Cerebellar nuclear complex (tissue), 1 donor: ENCODE measurements at regions not wholly inside any gene's neighbourhood (a gene's known extent, or its start where the extent isn't known, plus 50 kb on each side); places are given as distances from the start of the nearest gene placed in this dataset.
"Not testable (repeated sequence)": the region's sequence is repeated elsewhere in the genome, so short reads cannot be mapped to it uniquely, and the experiment has no call there.

Experiments used
- DNase-seq, 2 experiments: peaks; one replicate each; lab custom pipeline; 2025; lab: John Stamatoyannopoulos, UW

DNA sequence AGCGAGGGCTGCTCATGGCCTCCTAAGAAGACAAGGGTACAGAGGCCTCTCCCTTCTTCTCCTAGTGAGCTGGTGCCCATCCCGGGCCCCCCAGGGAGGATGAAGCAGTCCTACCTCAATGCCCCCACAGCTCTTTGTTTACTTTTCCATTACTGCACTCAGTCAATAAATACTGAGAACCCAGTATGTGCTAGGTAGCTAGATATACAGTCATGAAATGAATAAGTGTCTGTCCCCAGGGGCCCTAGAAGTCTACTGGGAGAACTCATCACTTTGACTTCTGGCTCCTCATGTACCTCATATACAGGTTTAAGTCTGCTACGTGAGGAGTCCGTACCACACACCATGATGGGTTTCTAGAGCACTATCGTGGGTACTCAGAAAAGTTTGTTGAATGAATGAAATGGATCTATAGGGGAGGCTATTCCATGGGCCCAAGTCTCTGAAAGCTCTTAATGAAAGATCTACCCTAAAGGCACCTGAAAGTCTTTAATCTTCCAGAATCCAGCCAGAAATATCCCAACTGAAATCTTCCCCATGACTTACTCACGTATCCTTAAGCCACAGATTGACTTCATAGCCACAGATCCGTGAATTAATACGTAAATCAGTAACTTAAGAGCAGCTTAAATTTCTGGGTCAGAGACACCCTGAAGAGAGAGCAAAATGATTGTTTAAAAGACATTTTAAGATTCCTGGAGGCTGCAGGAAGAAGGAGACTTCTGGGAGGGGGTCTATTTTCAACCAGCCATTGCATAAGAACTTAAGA, 51.6 kb upstream of the POMP start:
- no peak for DNase-seq

- DNase-seq = no peak
Measured at GRCh38 chr13:28606466-28606865, 52.5 kb upstream of the POMP start.

DNA sequence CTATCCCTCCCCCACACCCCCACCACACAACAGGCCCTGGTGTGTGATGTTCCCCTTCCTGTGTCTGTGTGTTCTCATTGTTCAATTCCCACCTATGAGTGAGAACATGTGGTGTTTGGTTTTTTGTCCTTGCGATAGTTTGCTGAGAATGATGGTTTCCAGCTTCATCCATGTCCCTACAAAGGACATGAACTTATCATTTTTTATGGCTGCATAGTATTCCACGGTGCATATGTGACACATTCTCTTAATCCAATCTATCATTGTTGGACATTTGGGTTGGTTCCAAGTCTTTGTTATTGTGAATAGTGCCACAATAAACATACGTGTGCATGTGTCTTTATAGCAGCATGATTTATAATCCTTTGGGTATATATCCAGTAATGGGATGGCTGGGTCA, 53.8 kb upstream of the POMP start:
- DNase-seq = not testable (repeated sequence)

DNA sequence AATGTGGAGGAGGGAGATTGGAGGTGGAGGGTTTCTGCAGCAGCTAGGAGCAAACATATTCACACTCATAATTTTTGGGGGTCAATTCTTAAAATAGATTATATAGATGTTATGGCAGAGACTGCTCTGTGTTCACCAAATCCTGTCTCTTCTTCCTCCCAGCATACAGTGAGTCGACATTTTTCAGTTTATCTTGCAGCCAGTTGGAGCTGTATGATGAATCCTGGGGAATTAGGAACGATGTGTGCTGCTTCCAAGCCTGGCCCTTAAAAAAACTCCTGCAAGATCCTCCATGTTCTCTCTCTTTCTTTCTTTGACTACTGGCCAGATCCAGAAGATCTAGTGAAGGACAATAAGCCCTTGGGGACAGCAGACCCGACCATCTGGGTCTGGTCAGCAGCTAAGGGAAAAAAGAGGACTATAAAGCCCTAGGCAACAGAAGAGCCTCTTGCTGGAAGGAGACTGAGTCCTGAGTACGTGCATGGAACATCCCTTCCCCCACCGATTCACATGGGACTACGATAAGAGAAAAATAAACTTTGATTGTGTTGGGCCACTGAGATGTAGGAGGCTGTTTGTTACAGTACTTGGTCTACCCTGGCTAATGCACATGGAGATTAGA, 55.8 kb upstream of the POMP start:
- DNase-seq = no peak

GRCh38 chr13:28602580-28602979, 56.4 kb upstream of the POMP start:
- DNase-seq = no peak

DNA sequence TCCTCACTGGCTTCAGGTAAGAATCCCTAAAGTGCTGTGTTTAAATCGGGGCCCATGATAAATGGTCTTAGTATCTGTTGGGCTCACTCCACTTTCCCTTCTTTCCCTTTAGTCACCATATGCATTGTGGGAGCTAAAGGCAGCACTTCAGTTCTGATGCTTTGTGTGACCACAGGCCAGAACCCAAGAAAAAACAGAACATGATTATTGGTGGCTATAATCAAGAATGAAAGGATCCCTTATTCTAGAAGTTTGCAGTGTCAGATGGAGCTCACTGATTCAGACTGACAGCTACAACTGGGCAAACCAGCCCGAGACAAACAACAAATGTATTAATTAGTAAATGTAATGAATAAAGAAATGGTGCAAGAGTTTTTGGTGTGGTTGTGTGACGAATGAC, 57.3 kb upstream of the POMP start:
- DNase-seq = no peak

GRCh38 chr13:28597641-28598040, 61.3 kb upstream of the POMP start:
- DNase-seq = no peak

DNA sequence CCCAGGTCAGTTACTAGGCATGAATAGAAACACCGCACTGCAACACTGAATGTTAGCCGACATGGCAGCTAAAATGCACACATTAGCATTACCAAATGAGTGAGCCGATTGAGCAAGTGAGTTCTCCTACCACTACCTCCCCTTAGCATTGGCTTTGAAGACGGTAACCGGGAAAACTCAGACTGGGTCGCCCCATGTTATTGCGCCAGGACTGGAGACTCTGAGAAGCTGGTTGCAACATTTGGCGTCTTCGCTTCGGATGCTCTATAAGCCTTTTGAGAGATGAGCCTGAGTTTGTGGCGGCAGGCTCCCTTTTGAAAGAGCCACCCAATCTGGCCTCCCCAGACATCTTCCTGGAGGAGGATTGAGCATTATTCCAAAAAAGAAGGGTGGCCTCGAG, 68.5 kb upstream of the POMP start:
- no peak for DNase-seq

DNA sequence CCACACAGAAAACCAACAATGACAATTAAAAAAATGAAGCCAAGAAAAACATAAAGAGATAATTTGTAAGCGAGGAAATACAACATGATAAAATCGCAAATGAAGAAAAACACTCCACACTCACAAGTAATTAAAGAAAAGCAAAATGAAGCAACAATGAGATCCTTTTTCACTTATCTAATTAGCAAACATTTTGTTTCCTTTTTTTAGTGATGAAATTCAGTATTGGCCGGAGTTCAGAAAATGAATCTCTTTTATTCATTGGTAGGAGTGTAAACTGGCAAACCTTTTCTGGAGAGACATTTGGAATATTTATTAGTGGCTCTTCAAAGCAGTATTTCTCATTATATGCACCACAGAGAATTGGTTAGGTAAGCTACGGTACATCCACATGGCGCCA, 70.6 kb upstream of the POMP start:
- no peak for DNase-seq

DNA sequence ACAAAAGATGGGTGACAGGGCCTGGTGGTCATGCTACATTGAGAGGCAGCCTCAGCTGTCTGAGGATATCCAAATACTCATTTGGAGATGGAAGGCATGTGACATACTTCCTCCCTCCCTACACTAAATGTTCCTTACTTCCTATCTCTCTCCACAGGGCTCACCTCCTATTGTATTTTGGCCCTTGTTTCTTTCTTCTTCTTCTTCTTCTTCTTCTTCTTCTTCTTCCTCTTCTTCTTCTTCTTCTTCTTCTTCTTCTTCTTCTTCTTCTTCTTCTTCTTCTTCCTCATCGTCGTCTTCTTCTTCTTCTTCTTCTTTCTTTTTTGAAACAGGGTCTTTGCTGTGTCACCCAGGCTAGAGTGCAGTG, 71.8 kb upstream of the POMP start:
- no peak for DNase-seq

GRCh38 chr13:28586439-28587173, 72.3 kb upstream of the POMP start:
- no peak for DNase-seq

GRCh38 chr13:28585561-28585960, 73.4 kb upstream of the POMP start:
- DNase-seq = no peak

DNA sequence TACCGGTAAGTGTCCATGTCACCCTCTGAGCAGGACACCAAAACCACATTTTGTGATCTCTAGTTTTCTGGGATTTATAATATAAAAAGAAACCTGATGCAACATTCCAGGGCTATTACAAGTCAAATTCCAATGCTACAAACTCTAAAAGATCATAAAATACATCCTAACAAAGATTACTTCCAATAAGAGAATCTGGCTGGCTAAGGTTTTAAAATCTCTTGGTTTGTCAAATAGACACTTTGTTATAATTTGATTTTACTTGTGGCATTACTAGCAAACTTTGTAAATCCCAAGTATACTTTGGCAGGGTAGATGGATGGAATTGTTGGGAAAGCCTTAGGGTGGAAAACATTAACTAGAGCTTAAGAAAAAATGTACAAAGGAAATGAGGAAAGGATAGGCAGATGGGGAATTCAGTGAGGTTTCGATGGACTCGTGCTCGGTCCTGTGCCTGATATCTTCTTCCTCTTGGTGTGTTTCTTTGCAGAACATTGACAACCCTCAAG, 74.0 kb upstream of the POMP start:
- DNase-seq = no peak

DNA sequence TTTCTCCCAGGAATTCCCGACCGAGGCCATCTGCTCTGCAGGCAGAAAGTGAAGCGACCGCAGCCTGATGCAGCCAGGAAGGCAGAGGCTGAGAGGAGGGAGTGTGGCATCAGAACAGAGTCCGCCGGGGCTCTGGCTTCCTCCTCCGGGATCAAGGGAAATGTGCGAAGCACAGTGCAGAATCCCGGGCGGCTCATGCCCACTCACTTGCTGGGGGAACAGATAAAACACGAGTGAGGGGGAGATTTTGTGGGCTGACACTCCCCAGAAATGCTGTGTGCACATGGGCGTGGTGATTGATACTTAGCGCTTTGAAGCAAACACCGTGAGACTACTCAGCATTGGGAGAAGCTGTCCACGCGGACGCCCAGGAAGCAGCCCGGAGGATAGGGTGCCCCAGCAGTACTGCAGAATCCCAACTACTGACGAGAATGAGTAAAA, 75.3 kb upstream of the POMP start:
- peak in 1 of 2 experiments; percentile 26 for DNase-seq

GRCh38 chr13:28582892-28583240, 76.1 kb upstream of the POMP start:
- no peak for DNase-seq

GRCh38 chr13:28582225-28582891, 76.6 kb upstream of the POMP start:
- DNase-seq = no peak

DNA sequence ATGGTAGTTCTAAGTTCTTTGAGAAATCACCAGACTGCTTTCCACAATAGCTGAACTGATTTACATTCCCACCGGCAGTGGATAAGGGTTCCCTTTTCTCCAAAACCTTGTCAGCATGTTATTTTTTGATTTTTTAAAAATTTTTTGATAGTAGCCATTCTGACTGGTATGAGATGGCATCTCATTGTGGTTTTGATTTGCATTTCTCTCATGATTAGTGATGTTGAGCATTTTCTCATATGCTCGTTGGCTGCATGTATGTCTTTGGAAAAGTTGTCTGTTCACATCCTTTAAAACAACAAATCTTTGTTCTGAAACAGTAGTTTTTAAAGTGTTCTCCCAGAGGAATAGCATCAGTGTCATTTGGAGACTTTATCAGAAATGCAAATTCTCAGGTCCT, 77.5 kb upstream of the POMP start:
- no peak for DNase-seq

DNA sequence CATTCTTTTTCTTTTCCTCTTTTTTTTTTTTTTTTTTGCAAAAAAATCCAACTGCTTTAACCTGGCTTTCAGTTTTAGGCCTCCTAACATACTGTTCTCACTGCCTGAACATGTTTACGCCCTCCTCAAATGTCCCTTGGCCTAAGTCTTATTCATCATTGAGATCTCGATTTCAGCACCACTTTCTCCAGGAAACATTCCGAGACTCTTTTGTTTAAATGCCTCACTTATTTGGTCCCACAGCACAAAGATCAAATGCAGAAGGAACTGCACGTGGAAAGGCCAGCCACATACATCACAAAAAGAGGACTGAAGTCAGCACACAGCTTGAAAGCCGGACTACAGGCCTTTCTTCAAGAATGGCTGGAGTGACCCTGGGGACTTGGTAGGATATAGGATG, 79.2 kb upstream of the POMP start:
- DNase-seq = no peak

- DNase-seq = no peak
Measured at GRCh38 chr13:28579322-28579721, 79.6 kb upstream of the POMP start.

- no peak for DNase-seq
Measured at GRCh38 chr13:28576067-28576466, 81.1 kb upstream of the FLT1 start.

GRCh38 chr13:28575200-28575599, 80.3 kb upstream of the FLT1 start:
- no peak for DNase-seq

GRCh38 chr13:28574617-28575142, 79.8 kb upstream of the FLT1 start:
- DNase-seq = no peak
